ENCODE measurements at regions not wholly inside any gene's neighbourhood (a gene's known extent, or its start where the extent isn't known, plus 50 kb on each side); places are given as distances from the start of the nearest gene placed in this dataset.

- 0% methylated on average over 1 of the region's 1 CpG for WGBS (ENCODE audit: low lambda C conversion rate)
- Histone ChIP-seq H3K27ac (ENCODE audit: extremely low read length, insufficient read depth, low read length) (no peak overlapping the region), H3K4me1 (ENCODE audit: insufficient read depth, low read length) (no peaks in the 10 kb centered on the region), H3K79me2 (ENCODE audit: insufficient read depth, low read length) (no peaks in the 10 kb centered on the region), H3K9ac (ENCODE audit: insufficient read depth, low read depth, low read length) (no peak overlapping the region), H3K4me3 (replicated peaks in 1 of 3; ENCODE audit: insufficient read depth in 1 of 3, low read depth in 2 of 3, low read length in 3 of 3) (no peak overlapping the region), H2AFZ (ENCODE audit: low read length) (no peak overlapping the region), H3K4me2 (ENCODE audit: low read depth, low read length) (no peak overlapping the region), H3K27me3 (ENCODE audit: control insufficient read depth in 1 of 2, insufficient read depth in 2 of 2, low read length in 2 of 2) (no peaks in the 10 kb centered on the region), H3K9me3 (ENCODE audit: low read length) (peaks cover 43% of the 10 kb centered on the region; the same call in 1 of the 2 replicates), H3K36me3 (replicated peaks in 1 of 2; ENCODE audit: control insufficient read depth in 1 of 2, insufficient read depth in 2 of 2, low read length in 2 of 2) (no peaks in the 10 kb centered on the region), H4K20me1 (ENCODE audit: insufficient read depth, low read length) (no peaks in the 10 kb centered on the region)
- in situ Hi-C loops (cut with HindIII; ENCODE audit: extremely low pct_ligation_motif_present, low pct_unique_long_range_greater_than_20kb): no loop called here
- ChIA-PET CTCF (ENCODE audit: low intra/inter-chr PET ratio, low total read pairs) (no interaction called here), POLR2A (no interaction called here)
- ATAC-seq (no peak), FAIRE-seq (no peak), DNase-seq (ENCODE audit: low spot score) (no peak)
- BruUV-seq (replicated peaks): no TSS peak
- TF ChIP-seq ZBTB25 (CRISPR knock-in tag; IDR thresholded peaks at IDR 0.05): no peak
- TF ChIP-seq BRD4 (CRISPR knock-in tag; IDR thresholded peaks at IDR 0.05): no peak
- TF ChIP-seq SCMH1 (CRISPR knock-in tag; IDR thresholded peaks at IDR 0.05; ENCODE audit: borderline replicate concordance): no peak
- no peak for TF ChIP-seq TERF1 (CRISPR knock-in tag; IDR thresholded peaks at IDR 0.05)
- TF ChIP-seq TOE1 (CRISPR knock-in tag; IDR thresholded peaks at IDR 0.05): no peak
- no peak for TF ChIP-seq NCOA5 (CRISPR knock-in tag; IDR thresholded peaks at IDR 0.05)
- no peak for TF ChIP-seq TARDBP (CRISPR knock-in tag; IDR thresholded peaks at IDR 0.05)
- no peak for TF ChIP-seq ZNF567 (CRISPR knock-in tag; IDR thresholded peaks at IDR 0.05; ENCODE audit: borderline replicate concordance)
- no peak for TF ChIP-seq SMAD3 (CRISPR knock-in tag; IDR thresholded peaks at IDR 0.05)
- no peak for TF ChIP-seq TBP (CRISPR knock-in tag; IDR thresholded peaks at IDR 0.05)
- no peak for TF ChIP-seq ZNF687 (CRISPR knock-in tag; IDR thresholded peaks at IDR 0.05)
- TF ChIP-seq PCBP2 (optimal IDR thresholded peaks at IDR 0.05; ENCODE audit: low read depth, low read length, poor library complexity, severe bottlenecking): no peak
- no peak for TF ChIP-seq RFX5 (IDR thresholded peaks at IDR 0.05; ENCODE audit: low read depth, low read length)
- intact Hi-C loops (cut with micrococcal nuclease; ENCODE audit: unreplicated experiment): no loop called here
Observed at GRCh38 chr4:22174640-22175039, 226.1 kb upstream of the KCNIP4 start.
